Aorta (tissue), 5 donors: ENCODE measurements at regions not wholly inside any gene's neighbourhood (a gene's known extent, or its start where the extent isn't known, plus 50 kb on each side); places are given as distances from the start of the nearest gene placed in this dataset.
"Not testable (repeated sequence)": the region's sequence is repeated elsewhere in the genome, so short reads cannot be mapped to it uniquely, and the experiment has no call there.

ENCODE experiments used
- ATAC-seq: fragments of 200-7000 bp; cut with Tn5 transposase; one replicate; pipeline ENCODE4 v1.9.1; 2022; ENCODE audit warnings: moderate library complexity; ENCODE audit not compliant: low FRiP score
- DNase-seq, 2 donors: peaks; one replicate each; pipeline ENCODE4 v3.0.0-alpha.2; 2020
- H3K27ac ChIP-seq, 2 donors: one replicate each; pipeline ENCODE4 v1.5.1; 2013; ENCODE audit warnings: low read length in 2 of 2, mild to moderate bottlenecking in 2 of 2, moderate library complexity in 2 of 2, control low read depth in 1 of 2, inconsistent platforms in 1 of 2, low read depth in 1 of 2
- H3K27me3 ChIP-seq, 2 donors: one replicate each; pipeline ENCODE4 v1.6.1; 2013; ENCODE audit warnings: control low read depth in 1 of 2, low read length in 1 of 2, mild to moderate bottlenecking in 1 of 2, moderate library complexity in 1 of 2; ENCODE audit not compliant: insufficient read depth in 2 of 2, control insufficient read depth in 1 of 2
- H3K36me3 ChIP-seq, 2 donors: one replicate each; pipeline ENCODE4 v1.6.1; 2013; ENCODE audit warnings: control low read depth in 1 of 2, low read length in 1 of 2, mild to moderate bottlenecking in 1 of 2; ENCODE audit not compliant: insufficient read depth in 2 of 2, control insufficient read depth in 1 of 2
- H3K4me1 ChIP-seq, 2 donors: one replicate each; pipeline ENCODE4 v1.6.1; 2013; ENCODE audit warnings: low read length in 2 of 2, control low read depth in 1 of 2, mild to moderate bottlenecking in 1 of 2, moderate library complexity in 1 of 2; ENCODE audit not compliant: insufficient read depth in 2 of 2, control insufficient read depth in 1 of 2
- H3K4me3 ChIP-seq, 2 donors: one replicate each; pipeline ENCODE4 v1.5.1; 2013; ENCODE audit warnings: low read length in 2 of 2, control low read depth in 1 of 2, mild to moderate bottlenecking in 1 of 2
- H3K9me3 ChIP-seq: one replicate; pipeline ENCODE4 v1.6.1; 2013; ENCODE audit warnings: mild to moderate bottlenecking, low read length; ENCODE audit not compliant: control insufficient read depth
- WGBS, 2 donors: extraction: QIAGEN DNeasy Blood & Tissue Kit; methylation state at CpG; one replicate each; pipeline ENCODE4 v1.1.7; 2013; 5-methylcytosine and 5-hydroxymethylcytosine counted together
- intact Hi-C, 2 donors: fragments of 100-400 bp; cut with DNase I; formaldehyde crosslinking; loops; one replicate each; pipeline versions ENCODE4 v1.14.2 to v1.15.0; 2022
- donor health status: healthy with polysubstance abuse.
- donor health status: Bipolar disorder and iron deficiency.
- donor health status: DM: no; HTN: no; CAD: no.
- donor health status: DM: no; HTN: no; CAD: no.
- donor health status: DM: yes; HTN: yes; CAD: no.

GRCh38 chr7:7035851-7036250 lies 146.5 kb upstream of the C1GALT1 start:
- ATAC-seq: no peak
- no peak overlapping the region for H3K4me3 ChIP-seq
- WGBS, 2 donors: 84 to 88% methylated on average over 1 of the region's 1 CpG

GRCh38 chr7:7042286-7042893 lies 140.0 kb upstream of the C1GALT1 start:
- intact Hi-C loops, H3K36me3 ChIP-seq, ATAC-seq, H3K9me3 ChIP-seq, H3K4me3 ChIP-seq, H3K27me3 ChIP-seq, DNase-seq, H3K4me1 ChIP-seq, H3K27ac ChIP-seq: not testable (repeated sequence)
- 71 to 76% methylated on average over 7 of the region's 7 CpGs for WGBS, 2 donors

More at GRCh38 chr7:7035851-7036250, 146.5 kb upstream of the C1GALT1 start:
- Histone ChIP-seq H3K27ac (no peak overlapping the region), H3K27me3 (no peaks in the 10 kb centered on the region), H3K9me3 (peaks cover 1% of the 10 kb centered on the region), H3K36me3 (no peaks in the 10 kb centered on the region), H3K4me1 (no peaks in the 10 kb centered on the region)
- intact Hi-C loops: no loop called here
- no peak for DNase-seq

GRCh38 chr7:7044806-7045205 lies 137.5 kb upstream of the C1GALT1 start:
- H3K4me3 ChIP-seq: no peak overlapping the region
- no peaks in the 10 kb centered on the region for H3K9me3 ChIP-seq
- H3K36me3 ChIP-seq: no peaks in the 10 kb centered on the region
- no peak for DNase-seq
- H3K27me3 ChIP-seq: no peaks in the 10 kb centered on the region
- no peak for ATAC-seq
- H3K4me1 ChIP-seq: no peaks in the 10 kb centered on the region
- WGBS, 2 donors: 41 to 70% methylated on average over 2 of the region's 2 CpGs
- no peak overlapping the region for H3K27ac ChIP-seq
- intact Hi-C loops: no loop called here

GRCh38 chr7:7048213-7048612 lies 134.1 kb upstream of the C1GALT1 start:
- DNase-seq (no peak), ATAC-seq (no peak)
- peaks cover 0 to 1% of the 10 kb centered on the region in 2 donors for H3K27me3 ChIP-seq
- intact Hi-C loops: no loop called here
- no peaks in the 10 kb centered on the region for H3K4me1 ChIP-seq
- H3K27ac ChIP-seq: no peak overlapping the region
- H3K9me3 ChIP-seq: no peaks in the 10 kb centered on the region
- H3K4me3 ChIP-seq: no peak overlapping the region
- H3K36me3 ChIP-seq: no peaks in the 10 kb centered on the region
- 91 to 95% methylated on average over 4 of the region's 4 CpGs for WGBS, 2 donors

GRCh38 chr7:7051206-7051877 lies 131.0 kb upstream of the C1GALT1 start:
- WGBS, 2 donors: 9 to 13% methylated on average over 4 of the region's 4 CpGs
- Histone ChIP-seq H3K4me3 (no peak overlapping the region), H3K27me3 (peaks cover 0 to 1% of the 10 kb centered on the region in 2 donors), H3K27ac (no peak overlapping the region), H3K9me3 (no peaks in the 10 kb centered on the region), H3K4me1 (no peaks in the 10 kb centered on the region), H3K36me3 (no peaks in the 10 kb centered on the region)
- intact Hi-C loops: no loop called here
- ATAC-seq: no peak
- no peak for DNase-seq

- DNase-seq: no peak
- ATAC-seq: no peak
- Histone ChIP-seq H3K36me3 (no peaks in the 10 kb centered on the region), H3K4me1 (no peaks in the 10 kb centered on the region), H3K4me3 (no peak overlapping the region), H3K27ac (no peak overlapping the region), H3K9me3 (no peaks in the 10 kb centered on the region), H3K27me3 (peaks cover 0 to 1% of the 10 kb centered on the region in 2 donors)
- WGBS, 2 donors: 87 to 88% methylated on average over 8 of the region's 8 CpGs
- intact Hi-C loops: no loop called here
Measured at GRCh38 chr7:7054252-7054830, 128.0 kb upstream of the C1GALT1 start.

- intact Hi-C loops: no loop called here
- H3K4me3 ChIP-seq: no peak overlapping the region
- 92 to 95% methylated on average over 10 of the region's 10 CpGs for WGBS, 2 donors
- no peaks in the 10 kb centered on the region for H3K9me3 ChIP-seq
- DNase-seq (no peak), ATAC-seq (no peak)
- no peaks in the 10 kb centered on the region for H3K27me3 ChIP-seq
- no peaks in the 10 kb centered on the region for H3K4me1 ChIP-seq
- H3K36me3 ChIP-seq: no peaks in the 10 kb centered on the region
- H3K27ac ChIP-seq: no peak overlapping the region
Measured at GRCh38 chr7:7060828-7061599, 121.3 kb upstream of the C1GALT1 start.

GRCh38 chr7:7077945-7078344 lies 104.4 kb upstream of the C1GALT1 start:
- no peak for DNase-seq
- no peaks in the 10 kb centered on the region for H3K4me1 ChIP-seq
- 63 to 73% methylated on average over 8 of the region's 8 CpGs for WGBS, 2 donors
- no peak overlapping the region for H3K27ac ChIP-seq
- ATAC-seq: no peak
- H3K27me3 ChIP-seq: no peaks in the 10 kb centered on the region
- H3K36me3 ChIP-seq: no peaks in the 10 kb centered on the region
- H3K4me3 ChIP-seq: no peak overlapping the region
- no peaks in the 10 kb centered on the region for H3K9me3 ChIP-seq
- intact Hi-C loops: no loop called here
